HS-27A (cell line): ENCODE measurements at regions not wholly inside any gene's neighbourhood (a gene's known extent, or its start where the extent isn't known, plus 50 kb on each side); places are given as distances from the start of the nearest gene placed in this dataset.
A peak's percentile ranks its signal among the peaks of the same experiment; 100 is the strongest.
"Not testable (repeated sequence)": the region's sequence is repeated elsewhere in the genome, so short reads cannot be mapped to it uniquely, and the experiment has no call there.

Experiments used
- DNase-seq: peaks from one replicate; pipeline ENCODE4 v3.0.0-alpha.2; 2012; ENCODE audit warnings: low read depth, missing footprints

GRCh38 chr4:32697281-32697814 is 1977.2 kb downstream of the PCDH7 start:
- DNase-seq, result no peak

- DNase-seq, result no peak
These were observed 1980.7 kb downstream of the PCDH7 start for GRCh38 chr4:32700838-32701237.

- DNase-seq, result no peak
These were observed 1986.7 kb downstream of the PCDH7 start for GRCh38 chr4:32706893-32707292.

- not testable (repeated sequence) for DNase-seq
These were observed 1996.0 kb downstream of the PCDH7 start for GRCh38 chr4:32716090-32716620.

GRCh38 chr4:32735856-32736590 is 2015.9 kb downstream of the PCDH7 start:
- DNase-seq, result no peak

GRCh38 chr4:32744211-32744610 is 2024.0 kb downstream of the PCDH7 start:
- DNase-seq, result no peak

GRCh38 chr4:32745351-32745750 is 2025.2 kb downstream of the PCDH7 start:
- DNase-seq, result no peak

GRCh38 chr4:32748061-32748460 is 2027.9 kb downstream of the PCDH7 start:
- no peak for DNase-seq

- DNase-seq, result no peak
These were observed 2028.3 kb downstream of the PCDH7 start for GRCh38 chr4:32748498-32748897.

GRCh38 chr4:32752962-32753361 is 2032.8 kb downstream of the PCDH7 start:
- no peak for DNase-seq

- no peak for DNase-seq
These were observed 2048.7 kb downstream of the PCDH7 start for GRCh38 chr4:32768664-32769389.

- no peak for DNase-seq
These were observed 2051.3 kb downstream of the PCDH7 start for GRCh38 chr4:32771491-32771890.

GRCh38 chr4:32775049-32775448 is 2054.9 kb downstream of the PCDH7 start:
- no peak for DNase-seq

GRCh38 chr4:32776435-32777203 is 2056.4 kb downstream of the PCDH7 start:
- no peak for DNase-seq

GRCh38 chr4:32778025-32778424 is 2057.9 kb downstream of the PCDH7 start:
- no peak for DNase-seq

GRCh38 chr4:32778938-32779337 is 2058.8 kb downstream of the PCDH7 start:
- DNase-seq, result no peak

- no peak for DNase-seq
These were observed 2068.9 kb downstream of the PCDH7 start for GRCh38 chr4:32789026-32789608.

GRCh38 chr4:32790803-32791202 is 2070.6 kb downstream of the PCDH7 start:
- no peak for DNase-seq

- DNase-seq, result no peak
These were observed 2078.4 kb downstream of the PCDH7 start for GRCh38 chr4:32798471-32799159.

- peak; percentile 5 for DNase-seq
These were observed 2104.2 kb downstream of the PCDH7 start for GRCh38 chr4:32824336-32824735.

- no peak for DNase-seq
These were observed 2106.0 kb downstream of the PCDH7 start for GRCh38 chr4:32826169-32826568.
